ENCODE measurements at regions not wholly inside any gene's neighbourhood (a gene's known extent, or its start where the extent isn't known, plus 50 kb on each side); places are given as distances from the start of the nearest gene placed in this dataset.
A peak's percentile ranks its signal among the peaks of the same experiment; 100 is the strongest.
"Not testable (repeated sequence)": the region's sequence is repeated elsewhere in the genome, so short reads cannot be mapped to it uniquely, and the experiment has no call there.

DNA sequence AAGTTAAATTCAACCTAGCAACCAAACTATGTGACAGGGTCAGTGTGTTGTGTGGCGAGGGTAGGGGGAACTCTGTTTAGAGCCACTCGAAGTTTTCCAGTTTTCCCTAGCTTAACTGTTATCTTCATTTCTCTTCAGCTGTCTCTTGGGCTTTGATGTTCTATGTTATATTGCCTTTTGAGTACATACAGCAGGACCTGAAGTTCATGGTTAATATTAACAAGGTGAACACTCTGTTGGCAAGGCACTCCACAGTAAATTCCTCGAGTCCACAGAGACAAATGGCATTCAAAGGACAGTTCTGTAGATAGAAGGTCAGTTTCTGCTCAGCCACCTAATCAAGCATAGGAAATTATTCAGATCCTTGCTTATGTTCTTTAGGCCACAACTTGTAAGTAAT, 147.9 kb upstream of the DPH6 start:
- Histone ChIP-seq H3K4me1 (peaks cover 15% of the 10 kb centered on the region), H3K27me3 (no peaks in the 10 kb centered on the region), H3K4me3 (ENCODE audit: low read depth, low read length) (no peak overlapping the region), H3K36me3 (no peaks in the 10 kb centered on the region), H3K9me3 (no peaks in the 10 kb centered on the region)
- DNase-seq: no peak
- TF ChIP-seq, protein P1, sequence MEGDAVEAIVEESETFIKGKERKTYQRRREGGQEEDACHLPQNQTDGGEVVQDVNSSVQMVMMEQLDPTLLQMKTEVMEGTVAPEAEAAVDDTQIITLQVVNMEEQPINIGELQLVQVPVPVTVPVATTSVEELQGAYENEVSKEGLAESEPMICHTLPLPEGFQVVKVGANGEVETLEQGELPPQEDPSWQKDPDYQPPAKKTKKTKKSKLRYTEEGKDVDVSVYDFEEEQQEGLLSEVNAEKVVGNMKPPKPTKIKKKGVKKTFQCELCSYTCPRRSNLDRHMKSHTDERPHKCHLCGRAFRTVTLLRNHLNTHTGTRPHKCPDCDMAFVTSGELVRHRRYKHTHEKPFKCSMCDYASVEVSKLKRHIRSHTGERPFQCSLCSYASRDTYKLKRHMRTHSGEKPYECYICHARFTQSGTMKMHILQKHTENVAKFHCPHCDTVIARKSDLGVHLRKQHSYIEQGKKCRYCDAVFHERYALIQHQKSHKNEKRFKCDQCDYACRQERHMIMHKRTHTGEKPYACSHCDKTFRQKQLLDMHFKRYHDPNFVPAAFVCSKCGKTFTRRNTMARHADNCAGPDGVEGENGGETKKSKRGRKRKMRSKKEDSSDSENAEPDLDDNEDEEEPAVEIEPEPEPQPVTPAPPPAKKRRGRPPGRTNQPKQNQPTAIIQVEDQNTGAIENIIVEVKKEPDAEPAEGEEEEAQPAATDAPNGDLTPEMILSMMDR (IDR thresholded peaks at IDR 0.05; ENCODE audit: low read depth, low read length): no peak

DNA sequence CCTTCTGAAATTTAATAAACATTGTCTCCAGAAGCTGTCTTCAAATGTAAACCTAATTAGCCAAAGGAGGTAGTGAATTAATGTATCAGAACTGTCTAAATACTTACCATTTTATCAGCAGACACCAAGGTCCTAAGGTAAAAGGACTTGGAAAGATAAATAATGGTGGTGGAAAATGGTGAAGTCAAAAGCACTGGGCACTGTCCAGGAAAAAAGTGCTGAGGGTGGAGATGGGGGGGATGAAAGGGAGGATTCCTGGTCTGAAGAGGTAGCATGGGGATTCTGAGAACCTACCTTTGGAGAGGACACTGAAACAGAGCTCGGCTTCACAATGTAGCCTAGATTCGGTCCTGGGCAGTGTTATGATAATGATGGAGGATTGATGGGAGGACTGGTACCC, 149.0 kb upstream of the DPH6 start:
- H3K4me3 ChIP-seq (ENCODE audit: low read depth, low read length): no peak overlapping the region
- no peaks in the 10 kb centered on the region for H3K9me3 ChIP-seq
- DNase-seq: no peak
- H3K4me1 ChIP-seq: peaks cover 15% of the 10 kb centered on the region
- TF ChIP-seq, protein P1 (IDR thresholded peaks at IDR 0.05; ENCODE audit: low read depth, low read length): no peak
- H3K27me3 ChIP-seq: no peaks in the 10 kb centered on the region
- H3K36me3 ChIP-seq: no peaks in the 10 kb centered on the region

- Histone ChIP-seq H3K4me1 (peaks cover 10% of the 10 kb centered on the region), H3K9me3 (no peaks in the 10 kb centered on the region), H3K4me3 (ENCODE audit: low read depth, low read length) (no peak overlapping the region), H3K36me3 (no peaks in the 10 kb centered on the region), H3K27me3 (no peaks in the 10 kb centered on the region)
- DNase-seq: no peak
- TF ChIP-seq, protein P1 (IDR thresholded peaks at IDR 0.05; ENCODE audit: low read depth, low read length): no peak
Measured at GRCh38 chr15:35696767-35697231, 150.8 kb upstream of the DPH6 start.

- peak overlapping the region; percentile 13; the same call in 1 of the 2 replicates for H3K4me3 ChIP-seq (ENCODE audit: low read depth, low read length)
- no peaks in the 10 kb centered on the region for H3K27me3 ChIP-seq
- no peaks in the 10 kb centered on the region for H3K36me3 ChIP-seq
- TF ChIP-seq, protein P1 (IDR thresholded peaks at IDR 0.05; ENCODE audit: low read depth, low read length): peak; percentile 42
- H3K9me3 ChIP-seq: no peaks in the 10 kb centered on the region
- peaks cover 16% of the 10 kb centered on the region for H3K4me1 ChIP-seq
- no peak for DNase-seq
Measured at GRCh38 chr15:35697549-35698299, 151.8 kb upstream of the DPH6 start.

DNA sequence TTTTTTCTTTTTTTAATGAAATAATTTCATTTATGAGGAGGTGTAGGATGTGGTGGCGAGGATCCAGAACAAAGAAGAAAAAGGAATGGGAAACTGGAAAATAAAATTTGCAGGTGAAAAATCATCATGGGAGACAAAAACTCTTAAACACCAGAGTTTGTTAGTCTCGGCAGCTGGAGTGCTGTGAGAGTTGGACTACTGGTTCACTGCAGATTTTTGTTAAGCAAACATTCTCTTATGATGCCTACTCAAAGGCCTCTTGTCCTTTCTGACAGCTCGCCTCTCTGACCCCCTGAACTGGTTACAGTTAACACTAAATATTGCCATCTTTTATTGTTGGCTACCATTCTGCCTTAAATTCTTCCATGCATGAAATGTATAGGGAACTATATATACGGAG, 152.4 kb upstream of the DPH6 start:
- Histone ChIP-seq H3K36me3 (no peaks in the 10 kb centered on the region), H3K9me3 (no peaks in the 10 kb centered on the region), H3K4me1 (peaks cover 22% of the 10 kb centered on the region), H3K27me3 (no peaks in the 10 kb centered on the region), H3K4me3 (ENCODE audit: low read depth, low read length) (no peak overlapping the region)
- TF ChIP-seq, protein P1 (IDR thresholded peaks at IDR 0.05; ENCODE audit: low read depth, low read length): no peak
- no peak for DNase-seq

DNA sequence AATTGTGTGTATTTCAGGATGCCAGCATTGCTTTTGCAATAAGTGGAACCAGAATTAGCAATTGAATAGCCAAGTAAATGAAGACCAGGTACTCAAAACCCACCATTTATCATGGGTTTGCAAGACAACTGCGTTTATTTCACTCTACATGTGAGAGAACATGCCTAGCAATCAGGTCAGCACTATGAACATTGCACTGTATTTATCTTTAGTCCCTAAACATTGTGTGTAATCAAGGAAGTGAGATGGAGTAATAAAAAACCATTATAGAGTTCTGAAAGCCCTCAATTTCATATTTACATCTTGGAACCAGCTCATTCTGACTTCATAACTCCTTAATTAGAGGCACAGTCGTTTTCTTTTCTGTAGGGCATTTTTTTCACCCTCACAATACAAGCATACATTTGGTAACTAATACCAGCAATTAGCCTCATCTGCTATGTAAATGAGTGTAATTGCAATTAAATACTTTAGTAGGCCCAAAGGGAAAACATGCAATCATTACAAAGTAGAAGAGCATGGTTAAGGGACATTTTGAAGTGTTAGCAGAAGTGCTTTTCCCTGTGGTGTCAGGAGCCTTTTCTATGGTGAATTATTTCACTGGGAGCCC, 153.1 kb upstream of the DPH6 start:
- H3K9me3 ChIP-seq: no peaks in the 10 kb centered on the region
- no peak for DNase-seq
- H3K4me1 ChIP-seq: peaks cover 22% of the 10 kb centered on the region
- TF ChIP-seq, protein P1 (IDR thresholded peaks at IDR 0.05; ENCODE audit: low read depth, low read length): no peak
- no peak overlapping the region for H3K4me3 ChIP-seq (ENCODE audit: low read depth, low read length)
- H3K36me3 ChIP-seq: no peaks in the 10 kb centered on the region
- H3K27me3 ChIP-seq: no peaks in the 10 kb centered on the region

- not testable (repeated sequence) for DNase-seq; H3K36me3 ChIP-seq; H3K27me3 ChIP-seq; H3K9me3 ChIP-seq; H3K4me3 ChIP-seq (ENCODE audit: low read depth, low read length)
- peaks cover 20% of the 10 kb centered on the region for H3K4me1 ChIP-seq
Measured at GRCh38 chr15:35700091-35700593, 154.2 kb upstream of the DPH6 start.

Measured in BE2C (cell line).